HepG2 (cell line): ENCODE measurements at regions not wholly inside any gene's neighbourhood (a gene's known extent, or its start where the extent isn't known, plus 50 kb on each side); places are given as distances from the start of the nearest gene placed in this dataset.

ENCODE experiments used
- ATF5 ChIP-seq: sonication (generic); formaldehyde crosslinking; IDR thresholded peaks from 2 replicates; pipeline ENCODE4 v1.4.0; 2020; ENCODE audit warnings: mild to moderate bottlenecking, low read depth, missing genetic modification reagents
- FIP1L1 ChIP-seq: fragments of 200-400 bp; formaldehyde crosslinking; IDR thresholded peaks from 2 replicates; pipeline ENCODE4 v1.6.1; 2018; ENCODE audit warnings: low read depth, mild to moderate bottlenecking, low read length, moderate library complexity, borderline replicate concordance; ENCODE audit not compliant: insufficient read depth
- GTF3A ChIP-seq: sonication (generic); formaldehyde crosslinking; conservative IDR thresholded peaks from 2 replicates; pipeline ENCODE4 v1.4.0; 2020; ENCODE audit warnings: mild to moderate bottlenecking, missing genetic modification reagents
- HDAC1 ChIP-seq: sonication (generic); formaldehyde crosslinking; IDR thresholded peaks from 2 replicates; pipeline ENCODE4 v1.5.1; 2020; ENCODE audit warnings: mild to moderate bottlenecking, missing genetic modification reagents
- IKZF1 ChIP-seq: fragments of 450-650 bp; IDR thresholded peaks from 2 replicates; pipeline ENCODE4 v1.7.1; 2016
- KLF6 ChIP-seq: IDR thresholded peaks from 2 replicates; pipeline ENCODE4 v1.8.0; 2016; ENCODE audit warnings: missing biosample characterization, missing genetic modification reagents
- MYNN ChIP-seq: sonication (generic); formaldehyde crosslinking; IDR thresholded peaks from 2 replicates; pipeline ENCODE4 v1.4.0; 2020; ENCODE audit warnings: mild to moderate bottlenecking, low read depth, missing genetic modification reagents
- NFKBIZ ChIP-seq: IDR thresholded peaks from 2 replicates; pipeline ENCODE4 v1.6.1; 2018; ENCODE audit warnings: missing genetic modification reagents, missing compliant biosample characterization
- NONO ChIP-seq, 2 experiments: fragments of 450-650 bp in 1 of 2; sonication (generic) in 1 of 2; formaldehyde crosslinking in 1 of 2; IDR thresholded peaks in 1 of 2; conservative IDR thresholded peaks in 1 of 2; 2 replicates each; pipeline versions ENCODE4 v1.6.1 to v1.8.0; 2017 to 2022; ENCODE audit warnings: mild to moderate bottlenecking in 1 of 2, missing genetic modification reagents in 1 of 2, moderate library complexity in 1 of 2
- POLR2AphosphoS2 ChIP-seq: IDR thresholded peaks from 2 replicates; pipeline ENCODE4 v1.6.1; 2011; ENCODE audit warnings: low read depth, low read length, improper control_type of control experiment
- SAFB2 ChIP-seq: sonication (generic); formaldehyde crosslinking; IDR thresholded peaks from 2 replicates; pipeline ENCODE4 v1.5.1; 2020; ENCODE audit warnings: missing genetic modification reagents, low read depth, mild to moderate bottlenecking, borderline replicate concordance
- ZFP36 ChIP-seq: fragments of 150-350 bp; IDR thresholded peaks from 2 replicates; pipeline ENCODE4 v1.6.1; 2018; ENCODE audit warnings: borderline replicate concordance, low read length, low read depth; ENCODE audit not compliant: partially characterized antibody
- ZMYM3 ChIP-seq: sonication (generic); formaldehyde crosslinking; IDR thresholded peaks from 2 replicates; pipeline ENCODE4 v1.5.1; 2020; ENCODE audit warnings: mild to moderate bottlenecking, missing genetic modification reagents
- ZNF121 ChIP-seq: sonication (generic); formaldehyde crosslinking; IDR thresholded peaks from 2 replicates; pipeline ENCODE4 v1.5.0; 2020; ENCODE audit warnings: mild to moderate bottlenecking, missing genetic modification reagents
- ZNF235 ChIP-seq: sonication (generic); formaldehyde crosslinking; IDR thresholded peaks from 2 replicates; pipeline ENCODE4 v1.8.1; 2023; ENCODE audit warnings: mild to moderate bottlenecking, missing genetic modification reagents, borderline replicate concordance
- ZNF407 ChIP-seq: sonication (generic); formaldehyde crosslinking; IDR thresholded peaks from one replicate; pipeline ENCODE4 v1.5.1; 2020; ENCODE audit warnings: mild to moderate bottlenecking, missing genetic modification reagents; ENCODE audit errors: not compliant biosample characterization
- ZNF737 ChIP-seq: sonication (generic); formaldehyde crosslinking; IDR thresholded peaks from 2 replicates; pipeline ENCODE4 v1.5.0; 2020; ENCODE audit warnings: missing genetic modification reagents, mild to moderate bottlenecking, borderline replicate concordance
- ZSCAN21 ChIP-seq: sonication (generic); formaldehyde crosslinking; IDR thresholded peaks from 2 replicates; pipeline ENCODE4 v1.8.0; 2022; ENCODE audit warnings: mild to moderate bottlenecking, missing genetic modification reagents, moderate library complexity, borderline replicate concordance

DNA sequence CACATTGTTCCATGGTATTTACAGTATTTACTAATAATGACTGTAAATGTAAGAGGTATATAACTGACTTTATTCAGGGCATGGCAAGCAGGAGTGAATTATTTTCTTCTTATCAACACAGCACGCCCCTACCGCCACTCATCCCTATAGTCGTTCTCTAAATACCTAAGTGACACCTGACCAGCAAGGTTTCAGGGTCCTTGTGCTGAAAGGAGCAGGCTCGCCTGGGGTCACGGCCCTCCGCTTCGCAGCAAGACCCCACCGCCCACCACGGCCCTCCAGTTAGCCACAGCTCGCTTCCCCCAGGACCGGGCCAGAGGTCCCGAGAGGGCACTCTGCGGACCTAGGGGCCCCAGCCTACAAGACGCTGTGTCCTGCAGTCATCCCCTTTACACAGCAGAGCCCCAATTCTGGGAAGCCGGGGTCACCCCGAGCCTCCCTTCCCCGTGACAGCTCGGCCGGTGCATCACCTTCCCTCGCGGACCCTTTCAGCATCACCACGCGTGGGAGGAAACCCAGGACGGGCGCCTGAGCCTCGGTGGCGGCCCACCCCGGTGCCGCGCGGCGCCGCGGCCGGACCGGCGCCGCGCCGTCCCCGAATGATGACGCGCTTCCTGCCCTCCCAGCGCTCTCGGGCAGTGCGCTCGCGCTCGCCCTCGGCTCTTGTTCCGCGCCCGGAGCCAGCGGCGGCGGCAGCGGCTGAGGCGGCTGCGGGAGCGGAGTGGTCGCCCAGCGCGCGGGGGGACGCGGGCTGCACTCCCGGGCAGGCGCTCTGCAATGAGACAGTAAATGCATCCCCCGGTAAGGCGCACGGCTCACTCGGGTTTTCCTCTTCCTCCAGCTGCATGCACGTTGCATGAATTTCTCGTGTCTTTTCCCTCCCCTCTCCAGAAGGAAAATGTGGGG lies 225.1 kb upstream of the C2CD4B start, which contains the start of gene TLN2 (continued):
- TF ChIP-seq ZNF407 (no peak), GTF3A (CRISPR knock-in tag) (no peak), POLR2AphosphoS2 (no peak), IKZF1 (no peak), HDAC1 (CRISPR knock-in tag) (no peak; the same call in 1 of the 2 replicates), NONO (IDR thresholded peaks at IDR 0.05) (no peak), NONO (CRISPR knock-in tag; conservative IDR thresholded peaks at IDR 0.05) (peak; percentile 42), SAFB2 (CRISPR knock-in tag) (no peak), ZMYM3 (CRISPR knock-in tag) (no peak), ATF5 (CRISPR knock-in tag) (no peak), FIP1L1 (no peak), ZNF121 (CRISPR knock-in tag) (no peak), KLF6 (CRISPR knock-in tag) (no peak), ZNF235 (CRISPR knock-in tag) (peak; percentile 32; the same call in 1 of the 2 replicates), ZSCAN21 (CRISPR knock-in tag) (no peak), ZNF737 (CRISPR knock-in tag) (no peak), NFKBIZ (CRISPR knock-in tag) (no peak), MYNN (CRISPR knock-in tag) (0 out of 2 replicates have a peak, but pooled peaks have one; percentile 14), ZFP36 (no peak)
